HepG2 (cell line): ENCODE measurements at regions not wholly inside any gene's neighbourhood (a gene's known extent, or its start where the extent isn't known, plus 50 kb on each side); places are given as distances from the start of the nearest gene placed in this dataset.
"Not testable (repeated sequence)": the region's sequence is repeated elsewhere in the genome, so short reads cannot be mapped to it uniquely, and the experiment has no call there.

Source experiments
- HMG20A ChIP-seq: IDR thresholded peaks from 2 replicates; pipeline ENCODE4 v1.6.1; 2016; ENCODE audit warnings: borderline replicate concordance
- POLR2A ChIP-seq, 2 experiments: IDR thresholded peaks; 2 replicates each; pipeline ENCODE4 v1.6.1; 2011; ENCODE audit warnings: low read depth in 2 of 2, low read length in 2 of 2, mild to moderate bottlenecking in 1 of 2, moderate library complexity in 1 of 2; ENCODE audit not compliant: insufficient read depth in 1 of 2

DNA sequence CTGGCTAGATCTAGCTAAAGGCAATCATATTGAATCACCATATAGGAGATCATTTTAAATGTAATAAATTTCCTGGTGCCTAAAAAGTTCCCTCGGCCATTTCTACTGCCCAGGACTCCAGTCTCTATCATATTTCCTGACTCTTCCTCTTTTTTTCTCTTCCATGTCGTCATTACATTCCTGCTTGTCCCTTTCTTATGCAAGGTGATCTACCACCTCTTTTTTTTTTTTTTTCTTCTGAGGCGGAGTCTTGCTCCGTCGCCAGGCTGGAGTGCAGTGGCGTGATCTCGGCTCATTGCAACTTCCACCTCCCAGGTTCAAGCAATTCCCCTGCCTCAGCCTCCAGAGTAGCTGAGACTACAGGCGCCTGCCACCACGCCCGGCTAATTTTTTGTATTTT, 82.7 kb upstream of the PDHA1 start:
- not testable (repeated sequence) for TF ChIP-seq POLR2A (IDR thresholded peaks at IDR 0.05; ENCODE audit: insufficient read depth in 1 of 2, low read depth in 2 of 2, low read length in 2 of 2); HMG20A
